Putamen (tissue), 1 donor: ENCODE measurements at regions not wholly inside any gene's neighbourhood (a gene's known extent, or its start where the extent isn't known, plus 50 kb on each side); places are given as distances from the start of the nearest gene placed in this dataset.
A peak's percentile ranks its signal among the peaks of the same experiment; 100 is the strongest.

ENCODE experiments used
- DNase-seq: peaks from one replicate; pipeline ENCODE4 v3.0.0-alpha.2; 2016; ENCODE audit warnings: low spot score

GRCh38 chr5:103498800-103499551, 63.6 kb downstream of the NUDT12 start:
- no peak for DNase-seq

GRCh38 chr5:103498211-103498610, 64.4 kb downstream of the NUDT12 start:
- DNase-seq, result no peak

- DNase-seq, result no peak
These were observed 64.8 kb downstream of the NUDT12 start for GRCh38 chr5:103497781-103498180.

GRCh38 chr5:103490030-103490739, 72.4 kb downstream of the NUDT12 start:
- DNase-seq, result no peak

- no peak for DNase-seq
These were observed 73.3 kb downstream of the NUDT12 start for GRCh38 chr5:103489307-103489706.

GRCh38 chr5:103487822-103488493, 74.6 kb downstream of the NUDT12 start:
- DNase-seq, result no peak

- no peak for DNase-seq
These were observed 75.4 kb downstream of the NUDT12 start for GRCh38 chr5:103487218-103487617.

- DNase-seq, result no peak
These were observed 75.8 kb downstream of the NUDT12 start for GRCh38 chr5:103486739-103487138.

- no peak for DNase-seq
These were observed 82.3 kb downstream of the NUDT12 start for GRCh38 chr5:103480246-103480645.

GRCh38 chr5:103477678-103478077, 84.9 kb downstream of the NUDT12 start:
- no peak for DNase-seq

- DNase-seq, result no peak
These were observed 85.8 kb downstream of the NUDT12 start for GRCh38 chr5:103476811-103477210.

GRCh38 chr5:103475629-103476240, 86.9 kb downstream of the NUDT12 start:
- DNase-seq, result peak; percentile 60

GRCh38 chr5:103474677-103475076, 87.9 kb downstream of the NUDT12 start:
- DNase-seq, result no peak

GRCh38 chr5:103473725-103474124, 88.9 kb downstream of the NUDT12 start:
- no peak for DNase-seq

- no peak for DNase-seq
These were observed 89.8 kb downstream of the NUDT12 start for GRCh38 chr5:103472830-103473229.

- DNase-seq, result no peak
These were observed 90.3 kb downstream of the NUDT12 start for GRCh38 chr5:103472265-103472664.

GRCh38 chr5:103469288-103470040, 93.1 kb downstream of the NUDT12 start:
- DNase-seq, result no peak

- DNase-seq, result no peak
These were observed 94.8 kb downstream of the NUDT12 start for GRCh38 chr5:103467831-103468230.

GRCh38 chr5:103466495-103466894, 96.1 kb downstream of the NUDT12 start:
- no peak for DNase-seq

GRCh38 chr5:103465891-103466290, 96.7 kb downstream of the NUDT12 start:
- DNase-seq, result no peak

GRCh38 chr5:103464835-103465484, 97.6 kb downstream of the NUDT12 start:
- no peak for DNase-seq
